ENCODE measurements at regions not wholly inside any gene's neighbourhood (a gene's known extent, or its start where the extent isn't known, plus 50 kb on each side); places are given as distances from the start of the nearest gene placed in this dataset.
"Not testable (repeated sequence)": the region's sequence is repeated elsewhere in the genome, so short reads cannot be mapped to it uniquely, and the experiment has no call there.

DNA sequence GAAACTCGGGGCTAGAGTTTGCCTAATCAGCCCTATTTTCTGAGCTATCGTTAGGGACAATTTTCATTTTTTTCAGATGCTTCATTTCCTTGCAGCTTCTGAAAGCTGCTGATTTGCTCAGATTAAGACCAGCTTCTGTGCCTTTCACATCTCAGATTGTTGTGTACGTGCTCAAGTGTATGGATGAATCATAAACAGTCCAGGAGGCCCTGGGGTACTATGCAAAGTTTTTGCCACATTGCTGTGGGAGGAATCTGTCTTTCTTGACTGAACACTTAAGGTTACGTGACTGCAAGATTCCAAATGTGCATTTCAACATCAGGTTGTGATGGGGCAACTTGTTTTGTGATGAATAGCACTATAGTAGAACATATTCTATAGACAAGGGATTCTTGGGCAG is 280.8 kb downstream of the CDY2B start:
- TF ChIP-seq POLR2AphosphoS5 (IDR thresholded peaks at IDR 0.05), result not testable (repeated sequence)
- TF ChIP-seq, protein P1, sequence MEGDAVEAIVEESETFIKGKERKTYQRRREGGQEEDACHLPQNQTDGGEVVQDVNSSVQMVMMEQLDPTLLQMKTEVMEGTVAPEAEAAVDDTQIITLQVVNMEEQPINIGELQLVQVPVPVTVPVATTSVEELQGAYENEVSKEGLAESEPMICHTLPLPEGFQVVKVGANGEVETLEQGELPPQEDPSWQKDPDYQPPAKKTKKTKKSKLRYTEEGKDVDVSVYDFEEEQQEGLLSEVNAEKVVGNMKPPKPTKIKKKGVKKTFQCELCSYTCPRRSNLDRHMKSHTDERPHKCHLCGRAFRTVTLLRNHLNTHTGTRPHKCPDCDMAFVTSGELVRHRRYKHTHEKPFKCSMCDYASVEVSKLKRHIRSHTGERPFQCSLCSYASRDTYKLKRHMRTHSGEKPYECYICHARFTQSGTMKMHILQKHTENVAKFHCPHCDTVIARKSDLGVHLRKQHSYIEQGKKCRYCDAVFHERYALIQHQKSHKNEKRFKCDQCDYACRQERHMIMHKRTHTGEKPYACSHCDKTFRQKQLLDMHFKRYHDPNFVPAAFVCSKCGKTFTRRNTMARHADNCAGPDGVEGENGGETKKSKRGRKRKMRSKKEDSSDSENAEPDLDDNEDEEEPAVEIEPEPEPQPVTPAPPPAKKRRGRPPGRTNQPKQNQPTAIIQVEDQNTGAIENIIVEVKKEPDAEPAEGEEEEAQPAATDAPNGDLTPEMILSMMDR (IDR thresholded peaks at IDR 0.05), result not testable (repeated sequence)
